K562 (cell line): ENCODE measurements at regions not wholly inside any gene's neighbourhood (a gene's known extent, or its start where the extent isn't known, plus 50 kb on each side); places are given as distances from the start of the nearest gene placed in this dataset.

ENCODE experiments used
- ATAC-seq: fragments of 200-7000 bp; cut with Tn5 transposase; 3 replicates; pipeline ENCODE4 v1.9.1; 2020; ENCODE audit warnings: moderate library complexity
- BruUV-seq: library from RNA; stranded (reverse); fragments of 400-500 nt; replicated peaks from 2 replicates; lab custom pipeline; 2021; lab: Mats Ljungman, UMichigan
- CTCF ChIA-PET: fragments of 300-600 bp; formaldehyde crosslinking; extraction: SDS; loops from one replicate; lab custom pipeline; 2021; ENCODE audit warnings: low intra/inter-chr PET ratio; lab: Yijun Ruan, JAX
- POLR2A ChIA-PET: fragments of 300-600, 350-650 bp; sonication (Branson Sonifier 250); formaldehyde crosslinking; extraction: SDS; loops from one replicate; lab custom pipeline; 2021; ENCODE audit warnings: antibody characterized with exemption, inconsistent platforms; lab: Yijun Ruan, JAX
- DNase-seq, 4 experiments: peaks; one replicate each; pipeline versions ENCODE4 v3.0.0 to v3.0.0-alpha.2; 2011 to 2018; ENCODE audit warnings: low spot score in 3 of 4, mixed read lengths in 3 of 4; ENCODE audit errors: extremely low read depth in 1 of 4
- FAIRE-seq: peaks from 2 replicates; lab custom pipeline; 2011; peaks lifted over from hg19 to GRCh38; lab: Jason Lieb, UNC
- H2AFZ ChIP-seq: 2 replicates; pipeline ENCODE4 v1.6.0; 2011; ENCODE audit warnings: low read depth, low read length, control low read depth, inconsistent platforms
- H3K27ac ChIP-seq: fragments of 200-600 bp; 3 replicates; pipeline ENCODE4 v1.8.0; 2011; ENCODE audit warnings: low read depth, mild to moderate bottlenecking, control low read depth, inconsistent platforms, low read length, moderate library complexity, mixed read lengths; ENCODE audit errors: extremely low read depth
- H3K27me3 ChIP-seq, 2 experiments: fragments of 300-600 bp in 1 of 2; 2 replicates in 1 of 2; 3 replicates in 1 of 2; pipeline versions ENCODE4 v1.6.0 to v1.8.0; 2011; ENCODE audit warnings: inconsistent platforms in 2 of 2, low read length in 2 of 2, mild to moderate bottlenecking in 1 of 2, mixed read lengths in 1 of 2, moderate library complexity in 1 of 2; ENCODE audit not compliant: control insufficient read depth in 2 of 2, insufficient read depth in 2 of 2
- H3K36me3 ChIP-seq: fragments of 300-600 bp; 3 replicates; pipeline ENCODE4 v1.8.0; 2011; ENCODE audit warnings: mild to moderate bottlenecking, low read length, inconsistent platforms; ENCODE audit not compliant: control insufficient read depth, insufficient read depth
- H3K4me1 ChIP-seq, 2 experiments: fragments of 200-600 bp in 1 of 2; replicated peaks in 1 of 2; 2 replicates in 1 of 2; 3 replicates in 1 of 2; pipeline versions ENCODE4 v1.5.1 to v1.8.0; 2011; ENCODE audit warnings: inconsistent platforms in 2 of 2, low read length in 2 of 2, mild to moderate bottlenecking in 1 of 2, mixed read lengths in 1 of 2, moderate library complexity in 1 of 2; ENCODE audit not compliant: control insufficient read depth in 2 of 2, insufficient read depth in 2 of 2
- H3K4me2 ChIP-seq: 2 replicates; pipeline ENCODE4 v1.6.1; 2011; ENCODE audit warnings: low read length, control low read depth, inconsistent platforms, mixed read lengths; ENCODE audit not compliant: insufficient read depth
- H3K4me3 ChIP-seq: fragments of 200-600 bp; sonication (generic), shearing (Covaris generic); 2 replicates; pipeline ENCODE4 v1.5.1; 2016; ENCODE audit warnings: control low read depth, inconsistent platforms
- H3K79me2 ChIP-seq: fragments of 200-600 bp; 3 replicates; pipeline ENCODE4 v1.8.0; 2011; ENCODE audit warnings: low read length, inconsistent platforms; ENCODE audit not compliant: control insufficient read depth, insufficient read depth
- H3K9ac ChIP-seq, 2 experiments: 2 replicates each; pipeline versions ENCODE4 v1.6.0 to v1.6.1; 2011; ENCODE audit warnings: low read depth in 2 of 2, low read length in 2 of 2, control low read depth in 1 of 2, inconsistent platforms in 1 of 2, mild to moderate bottlenecking in 1 of 2, mixed read lengths in 1 of 2; ENCODE audit not compliant: insufficient read depth in 1 of 2
- H3K9me1 ChIP-seq: one replicate; pipeline ENCODE4 v1.6.0; 2011; ENCODE audit warnings: inconsistent platforms, mild to moderate bottlenecking, low read length, moderate library complexity; ENCODE audit not compliant: control insufficient read depth, insufficient read depth
- H3K9me3 ChIP-seq: replicated peaks from 2 replicates; pipeline ENCODE4 v1.5.1; 2011; ENCODE audit warnings: low read depth, low read length, inconsistent platforms; ENCODE audit not compliant: control insufficient read depth, insufficient read depth
- H4K20me1 ChIP-seq: replicated peaks from 2 replicates; pipeline ENCODE4 v1.6.1; 2011; ENCODE audit warnings: low read length, inconsistent platforms, mixed read lengths; ENCODE audit not compliant: control insufficient read depth, insufficient read depth
- GATAD2A ChIP-seq: fragments of 450-650 bp; IDR thresholded peaks from 2 replicates; pipeline ENCODE4 v1.6.1; 2017
- NCOA1 ChIP-seq: fragments of 450-650 bp; IDR thresholded peaks from 2 replicates; pipeline ENCODE4 v1.6.1; 2016; ENCODE audit warnings: low read depth
- RBM39 ChIP-seq: fragments of 200-400 bp; formaldehyde crosslinking; optimal IDR thresholded peaks from 2 replicates; pipeline ENCODE3; 2018; ENCODE audit warnings: low read depth, low read length
- ZNF197 ChIP-seq: fragments of 200-800 bp; sonication (Bioruptor generic); IDR thresholded peaks from 2 replicates; pipeline ENCODE4 v1.6.1; 2016; ENCODE audit warnings: low read depth, missing genetic modification characterization, missing compliant biosample characterization
- WGBS: fragments of 100-300 bp; shearing (Covaris generic); methylation state at CpG from one replicate; pipeline ENCODE4 v1.1.6; 2016; ENCODE audit warnings: low coverage, mixed read lengths; ENCODE audit not compliant: insufficient coverage; ENCODE audit errors: missing lambda C conversion rate; 5-methylcytosine and 5-hydroxymethylcytosine counted together
- in situ Hi-C: fragments of 300-500 bp; cut with MboI; formaldehyde crosslinking; loops from 4 replicates; pipeline ENCODE4 v1.15.0; 2018; ENCODE audit warnings: inconsistent platforms, mixed read lengths
- intact Hi-C: fragments of 100-400 bp; cut with micrococcal nuclease; formaldehyde crosslinking; loops from 2 replicates; pipeline ENCODE4 v1.14.2; 2022
- TF ChIP-seq, protein P1 (sequence below): fragments of 150-350 bp; conservative IDR thresholded peaks from 2 replicates; pipeline ENCODE4 v1.6.1; 2014; ENCODE audit warnings: low read length

DNA sequence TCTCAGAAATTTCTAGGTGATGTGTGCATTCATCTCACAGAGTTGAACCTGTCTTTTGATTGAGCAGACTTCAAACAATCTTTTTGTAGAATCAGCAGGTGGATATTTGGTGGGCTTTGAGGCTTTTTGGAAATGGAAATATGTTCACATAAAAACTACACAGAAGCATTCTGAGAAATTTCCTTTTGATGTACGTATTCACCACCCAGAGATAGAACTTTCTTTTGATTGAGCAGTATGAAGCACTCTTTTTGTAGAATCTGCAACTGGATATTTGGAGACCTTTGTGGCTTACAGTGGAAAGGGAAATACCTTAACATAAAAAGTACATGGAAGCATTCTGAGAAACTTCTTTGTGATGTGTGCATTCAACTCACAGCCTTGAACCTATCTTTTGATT is 3515.0 kb downstream of the GOLGA6L6 start:
- no peak overlapping the region for H3K4me2 ChIP-seq
- H3K9ac ChIP-seq: no peak overlapping the region
- no peaks in the 10 kb centered on the region for H3K36me3 ChIP-seq
- H3K9me3 ChIP-seq: no peaks in the 10 kb centered on the region
- H3K27ac ChIP-seq: no peak overlapping the region
- TF ChIP-seq RBM39: no peak
- no peak for TF ChIP-seq NCOA1
- no peak for TF ChIP-seq ZNF197 (CRISPR knock-in tag)
- TF ChIP-seq, protein P1, sequence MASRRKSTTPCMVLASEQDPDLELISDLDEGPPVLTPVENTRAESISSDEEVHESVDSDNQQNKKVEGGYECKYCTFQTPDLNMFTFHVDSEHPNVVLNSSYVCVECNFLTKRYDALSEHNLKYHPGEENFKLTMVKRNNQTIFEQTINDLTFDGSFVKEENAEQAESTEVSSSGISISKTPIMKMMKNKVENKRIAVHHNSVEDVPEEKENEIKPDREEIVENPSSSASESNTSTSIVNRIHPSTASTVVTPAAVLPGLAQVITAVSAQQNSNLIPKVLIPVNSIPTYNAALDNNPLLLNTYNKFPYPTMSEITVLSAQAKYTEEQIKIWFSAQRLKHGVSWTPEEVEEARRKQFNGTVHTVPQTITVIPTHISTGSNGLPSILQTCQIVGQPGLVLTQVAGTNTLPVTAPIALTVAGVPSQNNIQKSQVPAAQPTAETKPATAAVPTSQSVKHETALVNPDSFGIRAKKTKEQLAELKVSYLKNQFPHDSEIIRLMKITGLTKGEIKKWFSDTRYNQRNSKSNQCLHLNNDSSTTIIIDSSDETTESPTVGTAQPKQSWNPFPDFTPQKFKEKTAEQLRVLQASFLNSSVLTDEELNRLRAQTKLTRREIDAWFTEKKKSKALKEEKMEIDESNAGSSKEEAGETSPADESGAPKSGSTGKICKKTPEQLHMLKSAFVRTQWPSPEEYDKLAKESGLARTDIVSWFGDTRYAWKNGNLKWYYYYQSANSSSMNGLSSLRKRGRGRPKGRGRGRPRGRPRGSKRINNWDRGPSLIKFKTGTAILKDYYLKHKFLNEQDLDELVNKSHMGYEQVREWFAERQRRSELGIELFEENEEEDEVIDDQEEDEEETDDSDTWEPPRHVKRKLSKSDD: no peak
- no peak for TF ChIP-seq GATAD2A
- no peaks in the 10 kb centered on the region for H3K79me2 ChIP-seq
- no peak for ATAC-seq
- CTCF ChIA-PET: no interaction called here
- no peak for DNase-seq
- intact Hi-C loops (no loop called here), in situ Hi-C loops (no loop called here)
- no peak overlapping the region for H2AFZ ChIP-seq
- H3K9me1 ChIP-seq: no peaks in the 10 kb centered on the region
- FAIRE-seq: no peak
- no peak overlapping the region for H3K4me3 ChIP-seq
- no peaks in the 10 kb centered on the region for H4K20me1 ChIP-seq
- POLR2A ChIA-PET: no interaction called here
- 0% methylated on average over 1 of the region's 1 CpG for WGBS
- BruUV-seq: no TSS peak
- no peaks in the 10 kb centered on the region for H3K4me1 ChIP-seq
- no peaks in the 10 kb centered on the region for H3K27me3 ChIP-seq
